ENCODE measurements at regions not wholly inside any gene's neighbourhood (a gene's known extent, or its start where the extent isn't known, plus 50 kb on each side); places are given as distances from the start of the nearest gene placed in this dataset.

GRCh38 chr6:14444295-14444972, 326.9 kb downstream of the CD83 start:
- TF ChIP-seq EZH2 (IDR thresholded peaks at IDR 0.05; ENCODE audit: low read length, missing control alignments) (no peak), CTCF (conservative IDR thresholded peaks at IDR 0.05 in 1 of 2, IDR thresholded peaks at IDR 0.05 in 1 of 2; ENCODE audit: low read depth in 1 of 2, low read length in 2 of 2) (no peak)
